ENCODE measurements at regions not wholly inside any gene's neighbourhood (a gene's known extent, or its start where the extent isn't known, plus 50 kb on each side); places are given as distances from the start of the nearest gene placed in this dataset.

DNA sequence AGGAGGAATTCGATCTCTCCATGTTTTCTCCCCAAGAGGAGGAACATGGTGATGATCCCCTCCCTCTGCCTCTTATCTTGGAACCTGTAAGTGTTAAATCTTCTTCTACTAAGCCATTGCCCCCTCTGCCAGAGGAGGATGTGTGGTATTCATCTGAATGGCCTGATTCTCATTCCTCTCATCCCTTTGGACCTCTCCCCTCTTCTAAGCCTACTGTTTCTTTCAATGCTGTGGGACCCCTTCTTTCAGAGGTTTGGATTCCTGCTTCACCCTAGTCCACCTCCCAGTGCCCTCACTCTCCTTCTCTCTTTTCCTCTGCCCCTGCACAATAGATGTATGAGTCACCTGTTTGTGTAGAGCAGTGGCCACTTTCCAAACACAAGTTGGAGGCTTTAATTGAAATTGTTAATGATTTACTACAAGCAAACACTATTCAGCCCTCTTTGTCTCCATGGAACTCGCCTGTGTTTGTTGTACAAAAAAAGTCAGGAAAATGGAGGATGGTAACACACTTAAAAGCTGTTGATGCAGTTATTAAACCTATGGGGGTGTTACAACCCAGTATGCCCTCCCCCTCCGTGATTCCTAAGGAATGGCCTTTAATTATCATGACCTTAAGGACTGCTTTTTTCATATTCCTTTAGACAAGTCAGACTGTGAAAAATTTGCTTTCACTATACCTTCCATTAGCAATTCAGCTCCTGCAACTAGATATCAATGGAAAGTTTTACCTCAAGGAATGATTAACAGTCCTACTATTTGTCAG, 192.1 kb upstream of the ALG10B start:
- no peak overlapping the region for H3K4me3 Mint-ChIP-seq
- peaks cover 2% of the 10 kb centered on the region for H3K4me1 Mint-ChIP-seq
- no peak for DNase-seq
- H3K27ac Mint-ChIP-seq: no peak overlapping the region
- no peaks in the 10 kb centered on the region for H3K36me3 Mint-ChIP-seq
- H3K27me3 Mint-ChIP-seq: peaks cover 22% of the 10 kb centered on the region
- H3K9me3 Mint-ChIP-seq: no peaks in the 10 kb centered on the region

GRCh38 chr12:38132139-38132538, 184.4 kb upstream of the ALG10B start:
- H3K4me1 Mint-ChIP-seq: no peaks in the 10 kb centered on the region
- peaks cover 22% of the 10 kb centered on the region for H3K27me3 Mint-ChIP-seq
- no peak for DNase-seq
- H3K27ac Mint-ChIP-seq: no peak overlapping the region
- H3K4me3 Mint-ChIP-seq: no peak overlapping the region
- H3K36me3 Mint-ChIP-seq: no peaks in the 10 kb centered on the region
- no peaks in the 10 kb centered on the region for H3K9me3 Mint-ChIP-seq

- Mint-ChIP-seq H3K9me3 (no peaks in the 10 kb centered on the region), H3K36me3 (no peaks in the 10 kb centered on the region), H3K27me3 (peaks cover 30% of the 10 kb centered on the region), H3K4me3 (no peak overlapping the region), H3K4me1 (peaks cover 2% of the 10 kb centered on the region), H3K27ac (no peak overlapping the region)
- DNase-seq: no peak
Measured at GRCh38 chr12:38137287-38137686, 179.3 kb upstream of the ALG10B start.

DNA sequence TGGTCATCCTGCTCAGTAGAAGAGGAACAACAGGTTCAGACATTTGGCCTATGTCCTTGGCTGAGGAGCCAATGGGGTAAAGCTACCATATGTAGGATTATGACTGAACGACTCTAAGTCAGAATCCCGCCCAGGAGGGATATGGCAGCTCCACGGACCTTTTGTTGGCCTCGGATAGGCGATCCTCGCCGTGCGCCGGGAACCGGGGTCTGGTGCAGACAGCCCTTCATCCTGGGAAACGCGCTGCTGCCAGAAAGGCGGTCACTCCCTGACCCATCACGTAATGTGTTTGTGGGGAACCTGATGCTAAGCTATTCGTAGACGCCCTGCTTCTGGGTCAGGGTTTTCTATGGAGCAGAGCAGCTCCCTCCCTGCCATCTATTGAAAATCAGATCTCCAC, 178.9 kb upstream of the ALG10B start:
- no peak for DNase-seq
- peaks cover 30% of the 10 kb centered on the region for H3K27me3 Mint-ChIP-seq
- peaks cover 2% of the 10 kb centered on the region for H3K4me1 Mint-ChIP-seq
- no peak overlapping the region for H3K4me3 Mint-ChIP-seq
- H3K27ac Mint-ChIP-seq: no peak overlapping the region
- no peaks in the 10 kb centered on the region for H3K9me3 Mint-ChIP-seq
- H3K36me3 Mint-ChIP-seq: no peaks in the 10 kb centered on the region

DNA sequence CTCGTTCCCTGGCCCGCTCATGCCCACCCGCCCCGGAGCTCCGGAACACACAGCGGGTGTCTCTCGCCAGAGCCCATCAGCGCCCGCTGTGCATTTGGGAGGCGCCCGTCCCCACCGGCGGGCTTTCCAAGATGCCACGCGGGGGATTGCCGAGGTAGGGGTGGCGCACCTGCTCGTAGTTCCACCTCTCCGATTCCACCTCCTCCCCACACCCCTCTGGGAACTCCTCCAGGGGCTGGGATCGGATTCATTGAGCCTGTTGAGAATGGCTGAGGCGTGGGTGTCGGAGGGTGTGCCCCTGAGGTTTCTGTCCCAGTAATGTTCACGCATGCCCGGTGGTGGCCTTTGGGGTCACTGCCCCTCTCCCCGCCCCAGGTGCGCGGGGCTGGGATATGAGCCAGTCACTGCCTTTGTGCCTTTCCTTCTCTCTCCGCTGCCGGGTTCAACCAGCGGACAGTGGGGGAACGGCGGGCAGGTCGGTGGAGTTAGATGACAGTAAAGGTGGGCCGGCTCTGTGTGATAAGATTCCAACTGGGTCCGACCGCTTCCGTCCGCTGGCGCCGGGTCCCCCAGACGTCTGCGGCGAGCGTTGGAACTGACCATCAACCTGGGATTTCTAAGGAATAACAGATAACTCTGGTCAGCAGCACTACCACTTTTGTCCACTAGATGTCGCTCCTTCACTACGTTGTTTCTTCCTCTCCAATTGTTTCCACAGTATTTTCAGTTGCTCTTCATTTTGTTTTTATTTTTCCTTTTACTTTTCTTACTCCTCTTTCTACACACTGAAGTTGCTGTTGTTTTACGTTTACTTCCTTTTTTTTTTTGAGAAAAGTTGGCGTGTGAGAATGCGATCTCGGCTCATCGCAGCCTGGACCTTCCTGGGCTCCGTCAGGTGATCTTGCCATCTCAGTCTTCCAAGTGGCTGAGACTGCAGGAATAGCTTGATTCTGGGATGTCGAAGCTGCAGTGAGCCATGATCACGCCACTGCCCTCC, 178.1 kb upstream of the ALG10B start:
- Mint-ChIP-seq H3K27me3 (peaks cover 30% of the 10 kb centered on the region), H3K4me3 (peak overlapping the region; percentile 80), H3K36me3 (no peaks in the 10 kb centered on the region), H3K4me1 (peaks cover 2% of the 10 kb centered on the region), H3K27ac (peak overlapping the region; percentile 67), H3K9me3 (no peaks in the 10 kb centered on the region)
- peak; percentile 36 for DNase-seq

GRCh38 chr12:38139456-38139855, 177.1 kb upstream of the ALG10B start:
- H3K36me3 Mint-ChIP-seq: no peaks in the 10 kb centered on the region
- H3K4me3 Mint-ChIP-seq: no peak overlapping the region
- peaks cover 30% of the 10 kb centered on the region for H3K27me3 Mint-ChIP-seq
- H3K9me3 Mint-ChIP-seq: no peaks in the 10 kb centered on the region
- no peak overlapping the region for H3K27ac Mint-ChIP-seq
- no peak for DNase-seq
- peaks cover 2% of the 10 kb centered on the region for H3K4me1 Mint-ChIP-seq

- no peak overlapping the region for H3K27ac Mint-ChIP-seq
- H3K4me3 Mint-ChIP-seq: no peak overlapping the region
- H3K27me3 Mint-ChIP-seq: peaks cover 23% of the 10 kb centered on the region
- no peaks in the 10 kb centered on the region for H3K9me3 Mint-ChIP-seq
- H3K4me1 Mint-ChIP-seq: peaks cover 2% of the 10 kb centered on the region
- DNase-seq: no peak
- no peaks in the 10 kb centered on the region for H3K36me3 Mint-ChIP-seq
Measured at GRCh38 chr12:38141239-38141638, 175.3 kb upstream of the ALG10B start.

GRCh38 chr12:38141861-38142260, 174.7 kb upstream of the ALG10B start:
- no peak for DNase-seq
- peaks cover 2% of the 10 kb centered on the region for H3K4me1 Mint-ChIP-seq
- peaks cover 2% of the 10 kb centered on the region for H3K9me3 Mint-ChIP-seq
- H3K36me3 Mint-ChIP-seq: no peaks in the 10 kb centered on the region
- peaks cover 19% of the 10 kb centered on the region for H3K27me3 Mint-ChIP-seq
- no peak overlapping the region for H3K4me3 Mint-ChIP-seq
- no peak overlapping the region for H3K27ac Mint-ChIP-seq

DNA sequence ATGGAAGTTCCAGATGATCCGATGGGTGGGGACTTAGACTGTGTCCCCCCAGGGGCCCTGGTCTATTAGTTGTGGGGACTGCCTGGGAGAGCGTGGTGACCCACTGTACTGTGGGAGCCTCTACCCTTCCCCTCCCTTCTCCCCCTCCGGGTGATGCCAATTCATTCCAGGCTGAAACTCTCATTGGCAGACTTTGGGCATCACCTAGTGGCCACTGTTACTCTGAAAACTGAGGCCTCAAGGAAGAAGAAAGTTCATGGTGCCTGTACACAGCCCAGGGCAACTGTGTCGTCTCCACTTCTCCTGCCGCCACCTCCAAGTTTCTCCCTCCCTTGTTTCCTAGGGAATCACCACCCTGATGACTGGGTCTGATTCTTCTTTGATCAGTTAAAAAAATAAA, 173.6 kb upstream of the ALG10B start:
- H3K36me3 Mint-ChIP-seq: no peaks in the 10 kb centered on the region
- no peak overlapping the region for H3K4me3 Mint-ChIP-seq
- peaks cover 2% of the 10 kb centered on the region for H3K4me1 Mint-ChIP-seq
- peaks cover 10% of the 10 kb centered on the region for H3K9me3 Mint-ChIP-seq
- no peak overlapping the region for H3K27ac Mint-ChIP-seq
- no peak for DNase-seq
- peaks cover 9% of the 10 kb centered on the region for H3K27me3 Mint-ChIP-seq

DNA sequence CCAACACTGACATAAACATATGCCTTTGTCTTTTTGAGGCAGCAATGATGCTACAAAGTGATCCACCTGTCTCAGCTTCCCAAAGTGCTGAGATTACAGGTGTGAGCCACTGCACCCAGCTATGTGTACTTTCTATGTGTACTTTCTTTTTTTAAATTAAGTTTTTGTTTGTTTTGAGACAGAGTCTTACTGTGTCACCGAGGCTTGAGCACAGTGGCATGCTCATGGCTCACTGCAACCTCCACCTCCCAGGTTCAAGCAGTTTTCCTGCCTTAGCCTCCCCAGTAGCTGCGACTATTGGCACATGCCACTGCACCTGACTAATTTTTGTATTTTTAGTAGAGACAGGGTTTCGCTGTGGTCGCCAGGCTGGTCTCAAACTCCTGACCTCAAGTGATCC, 172.5 kb upstream of the ALG10B start:
- Mint-ChIP-seq H3K4me1 (no peaks in the 10 kb centered on the region), H3K36me3 (no peaks in the 10 kb centered on the region), H3K4me3 (no peak overlapping the region), H3K27me3 (peaks cover 4% of the 10 kb centered on the region), H3K27ac (no peak overlapping the region), H3K9me3 (peaks cover 19% of the 10 kb centered on the region)
- DNase-seq: no peak

GRCh38 chr12:38144601-38145436, 171.8 kb upstream of the ALG10B start:
- peaks cover 4% of the 10 kb centered on the region for H3K27me3 Mint-ChIP-seq
- DNase-seq: no peak
- H3K36me3 Mint-ChIP-seq: no peaks in the 10 kb centered on the region
- no peaks in the 10 kb centered on the region for H3K4me1 Mint-ChIP-seq
- no peak overlapping the region for H3K4me3 Mint-ChIP-seq
- no peak overlapping the region for H3K27ac Mint-ChIP-seq
- peaks cover 20% of the 10 kb centered on the region for H3K9me3 Mint-ChIP-seq

DNA sequence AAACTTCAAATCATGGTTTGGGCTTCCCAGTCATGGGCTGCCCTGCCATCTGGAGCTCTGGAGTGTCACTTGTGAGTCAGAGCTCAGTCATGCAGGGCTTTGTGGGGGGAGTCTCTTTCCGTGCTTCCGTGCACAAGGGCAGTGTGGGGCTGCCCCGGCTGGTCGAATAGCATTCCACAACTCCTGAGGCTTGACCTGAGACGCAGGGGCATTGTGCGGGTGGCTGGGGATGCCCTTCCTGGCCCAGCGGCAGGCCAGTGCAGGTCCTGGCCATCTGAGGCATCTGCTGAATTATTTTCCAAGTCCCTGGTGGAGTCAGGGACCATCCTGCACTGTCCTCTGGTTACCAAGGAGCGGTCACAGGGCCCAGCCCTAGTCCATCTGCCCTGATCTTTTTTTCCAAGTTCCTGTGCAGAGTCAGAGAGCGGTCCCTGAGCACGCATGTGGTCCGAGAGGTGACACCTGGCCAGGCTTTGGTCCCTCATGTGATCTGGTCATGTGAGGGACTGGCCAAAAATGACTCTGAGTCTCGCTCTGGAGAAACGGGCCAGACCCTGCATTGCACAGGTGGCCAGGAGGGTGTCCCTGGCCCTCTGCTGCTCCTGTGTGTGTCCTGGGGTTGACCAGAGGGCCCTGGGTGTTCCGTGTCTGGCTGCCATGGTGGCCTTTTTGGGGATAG, 167.0 kb upstream of the ALG10B start:
- Mint-ChIP-seq H3K9me3 (peaks cover 20% of the 10 kb centered on the region), H3K4me1 (no peaks in the 10 kb centered on the region), H3K27ac (no peak overlapping the region), H3K27me3 (peaks cover 4% of the 10 kb centered on the region), H3K36me3 (no peaks in the 10 kb centered on the region), H3K4me3 (no peak overlapping the region)
- DNase-seq: no peak

- Mint-ChIP-seq H3K4me1 (no peaks in the 10 kb centered on the region), H3K27ac (no peak overlapping the region), H3K36me3 (no peaks in the 10 kb centered on the region), H3K4me3 (no peak overlapping the region), H3K9me3 (peaks cover 16% of the 10 kb centered on the region), H3K27me3 (peaks cover 4% of the 10 kb centered on the region)
- DNase-seq: no peak
Measured at GRCh38 chr12:38151991-38152700, 164.4 kb upstream of the ALG10B start.

Data from activated naive CD8-positive, alpha-beta T cell treated with anti-CD3 and anti-CD28 coated beads for 36 hours (primary cell).